ENCODE measurements at regions not wholly inside any gene's neighbourhood (a gene's known extent, or its start where the extent isn't known, plus 50 kb on each side); places are given as distances from the start of the nearest gene placed in this dataset.

- TF ChIP-seq SP2 (tag by site-specific recombination; IDR thresholded peaks at IDR 0.05) (no peak), CTCF (tag by site-specific recombination; IDR thresholded peaks at IDR 0.05) (no peak), PBX3 (CRISPR knock-in tag; IDR thresholded peaks at IDR 0.05) (no peak), ZBTB7A (tag by site-specific recombination; IDR thresholded peaks at IDR 0.05; ENCODE audit: low read depth) (no peak), ZNF121 (tag by site-specific recombination; IDR thresholded peaks at IDR 0.05) (no peak), ZNF404 (tag by site-specific recombination; IDR thresholded peaks at IDR 0.05) (no peak), ZNF398 (tag by site-specific recombination; IDR thresholded peaks at IDR 0.05) (no peak)
Measured at GRCh38 chr16:86987746-86988670, 329.2 kb downstream of the C16orf95 start.
